ENCODE measurements at regions not wholly inside any gene's neighbourhood (a gene's known extent, or its start where the extent isn't known, plus 50 kb on each side); places are given as distances from the start of the nearest gene placed in this dataset.

- TF ChIP-seq CTCF (conservative IDR thresholded peaks at IDR 0.05; ENCODE audit: low read depth in 2 of 2) (no peak), POLR2AphosphoS5 (IDR thresholded peaks at IDR 0.05; ENCODE audit: low read depth) (no peak), JUNB (IDR thresholded peaks at IDR 0.05; ENCODE audit: unreplicated experiment) (no peak), EZH2 (IDR thresholded peaks at IDR 0.05; ENCODE audit: low read depth, unreplicated experiment) (no peak), EZH2phosphoT487 (IDR thresholded peaks at IDR 0.05; ENCODE audit: unreplicated experiment) (no peak), REST (IDR thresholded peaks at IDR 0.05; ENCODE audit: unreplicated experiment) (no peak), NANOG (IDR thresholded peaks at IDR 0.05; ENCODE audit: borderline replicate concordance) (no peak), STAT1 (IDR thresholded peaks at IDR 0.05; ENCODE audit: unreplicated experiment) (no peak), CREB1 (CRISPR knock-in tag; IDR thresholded peaks at IDR 0.05; ENCODE audit: low read depth) (no peak), ZNF331 (CRISPR knock-in tag; IDR thresholded peaks at IDR 0.05; ENCODE audit: low read depth) (no peak)
Measured at GRCh38 chr1:233735331-233735730, 121.4 kb downstream of the KCNK1 start.

Data from GM23338 (cell line).